Gastroesophageal sphincter (tissue), 4 donors: ENCODE measurements at regions not wholly inside any gene's neighbourhood (a gene's known extent, or its start where the extent isn't known, plus 50 kb on each side); places are given as distances from the start of the nearest gene placed in this dataset.

ENCODE experiments used
- ATAC-seq: fragments of 150-250 bp; one replicate; pipeline ENCODE4 v1.9.1; 2016; ENCODE audit warnings: mild to moderate bottlenecking, moderate library complexity
- H3K27ac ChIP-seq, 4 donors: fragments of 200-600 bp; sonication (generic) in 3 of 4; 1 replicate in 3 of 4; 2 replicates in 1 of 4; pipeline ENCODE4 v1.5.1; 2016 to 2019
- H3K27me3 ChIP-seq: fragments of 200-600 bp; sonication (generic); one replicate; pipeline ENCODE4 v1.5.1; 2019
- H3K36me3 ChIP-seq, 2 donors: fragments of 200-600 bp; sonication (generic); one replicate each; pipeline ENCODE4 v1.5.1; 2019; ENCODE audit warnings: control low read depth in 1 of 2
- H3K4me1 ChIP-seq, 3 donors: fragments of 200-600 bp; sonication (generic); 1 replicate in 2 of 3; 2 replicates in 1 of 3; pipeline ENCODE4 v1.5.1; 2016 to 2019; ENCODE audit warnings: control low read depth in 2 of 3
- H3K4me3 ChIP-seq, 2 donors: fragments of 200-600 bp; sonication (generic); one replicate each; pipeline ENCODE4 v1.5.1; 2019; ENCODE audit warnings: mild to moderate bottlenecking in 1 of 2, moderate library complexity in 1 of 2
- H3K9me3 ChIP-seq, 3 donors: fragments of 200-600 bp; sonication (generic); one replicate each; pipeline ENCODE4 v1.5.1; 2017 to 2019; ENCODE audit warnings: control low read depth in 2 of 3
- EP300 ChIP-seq: sonication (generic); formaldehyde crosslinking; IDR thresholded peaks from one replicate; pipeline ENCODE4 v1.6.1; 2017; ENCODE audit warnings: antibody characterized with exemption, mild to moderate bottlenecking
- POLR2A ChIP-seq, 2 donors: fragments of 450-650 bp; IDR thresholded peaks; one replicate each; pipeline ENCODE4 v1.6.1; 2017; ENCODE audit warnings: antibody characterized with exemption in 2 of 2, mild to moderate bottlenecking in 2 of 2, moderate library complexity in 1 of 2
- POLR2AphosphoS5 ChIP-seq: sonication (generic); formaldehyde crosslinking; IDR thresholded peaks from one replicate; pipeline ENCODE4 v1.6.1; 2017; ENCODE audit warnings: antibody characterized with exemption
- WGBS, 2 donors: methylation state at CpG; one replicate each; pipeline ENCODE4 v1.1.5; 2018; ENCODE audit warnings: low coverage in 1 of 2; 5-methylcytosine and 5-hydroxymethylcytosine counted together
- TF ChIP-seq, protein P1 (sequence below), 4 experiments: fragments of 200-600 bp in 2 of 4; fragments of 450-650 bp in 2 of 4; sonication (generic) in 1 of 4; IDR thresholded peaks; one replicate each; pipeline ENCODE4 v1.5.1; 2017 to 2019; ENCODE audit warnings: antibody characterized with exemption in 4 of 4, mild to moderate bottlenecking in 2 of 4, moderate library complexity in 2 of 4

DNA sequence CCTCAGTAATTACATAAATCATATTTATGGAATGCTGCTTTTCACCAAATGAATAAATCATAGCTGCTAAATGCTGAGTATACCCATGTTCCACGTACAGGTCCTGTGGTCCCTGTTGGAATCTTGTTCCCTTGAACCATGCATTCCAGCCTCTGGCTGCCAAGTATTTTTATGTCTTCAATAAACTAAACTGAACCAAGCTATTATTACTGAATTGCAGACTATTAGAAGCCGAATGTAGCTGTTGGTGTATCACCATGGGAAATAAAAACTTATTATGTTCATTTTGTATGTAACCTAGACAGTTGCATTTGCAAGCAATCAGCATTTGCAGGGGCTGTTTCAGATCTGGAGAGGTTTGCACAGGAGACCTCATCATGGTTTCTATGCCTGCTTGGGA lies 362.4 kb downstream of the ADCYAP1 start:
- Histone ChIP-seq H3K4me3 (no peak overlapping the region), H3K27me3 (no peaks in the 10 kb centered on the region), H3K36me3 (no peaks in the 10 kb centered on the region), H3K27ac (no peak overlapping the region), H3K4me1 (no peaks in the 10 kb centered on the region), H3K9me3 (peaks cover 0 to 6% (median 0%) of the 10 kb centered on the region in 3 donors)
- no peak for ATAC-seq
- WGBS, 2 donors, result 62 to 68% methylated on average over 2 of the region's 2 CpGs
- TF ChIP-seq POLR2A (IDR thresholded peaks at IDR 0.05) (no peak), EP300 (no peak), POLR2AphosphoS5 (no peak)
- TF ChIP-seq, protein P1, sequence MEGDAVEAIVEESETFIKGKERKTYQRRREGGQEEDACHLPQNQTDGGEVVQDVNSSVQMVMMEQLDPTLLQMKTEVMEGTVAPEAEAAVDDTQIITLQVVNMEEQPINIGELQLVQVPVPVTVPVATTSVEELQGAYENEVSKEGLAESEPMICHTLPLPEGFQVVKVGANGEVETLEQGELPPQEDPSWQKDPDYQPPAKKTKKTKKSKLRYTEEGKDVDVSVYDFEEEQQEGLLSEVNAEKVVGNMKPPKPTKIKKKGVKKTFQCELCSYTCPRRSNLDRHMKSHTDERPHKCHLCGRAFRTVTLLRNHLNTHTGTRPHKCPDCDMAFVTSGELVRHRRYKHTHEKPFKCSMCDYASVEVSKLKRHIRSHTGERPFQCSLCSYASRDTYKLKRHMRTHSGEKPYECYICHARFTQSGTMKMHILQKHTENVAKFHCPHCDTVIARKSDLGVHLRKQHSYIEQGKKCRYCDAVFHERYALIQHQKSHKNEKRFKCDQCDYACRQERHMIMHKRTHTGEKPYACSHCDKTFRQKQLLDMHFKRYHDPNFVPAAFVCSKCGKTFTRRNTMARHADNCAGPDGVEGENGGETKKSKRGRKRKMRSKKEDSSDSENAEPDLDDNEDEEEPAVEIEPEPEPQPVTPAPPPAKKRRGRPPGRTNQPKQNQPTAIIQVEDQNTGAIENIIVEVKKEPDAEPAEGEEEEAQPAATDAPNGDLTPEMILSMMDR (IDR thresholded peaks at IDR 0.05), result no peak

DNA sequence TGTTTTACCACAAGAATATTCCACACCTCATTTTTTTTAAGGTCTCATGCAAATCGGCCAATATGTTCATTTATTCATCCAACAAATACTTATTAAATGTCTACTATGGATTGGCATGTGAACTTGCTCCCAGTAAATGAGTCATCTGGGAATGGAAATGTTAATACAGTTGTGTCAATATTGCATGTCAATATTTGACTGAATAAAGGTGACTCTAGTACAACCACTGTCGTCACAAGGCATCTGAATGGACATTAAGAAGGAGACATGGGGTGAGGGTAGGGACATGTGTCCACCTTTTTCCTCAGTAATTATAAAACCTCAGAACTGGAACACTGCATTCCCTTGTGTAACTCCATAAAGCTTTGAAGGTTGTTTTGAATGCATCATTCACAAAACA lies 365.4 kb downstream of the ADCYAP1 start:
- Histone ChIP-seq H3K27ac (no peak overlapping the region), H3K36me3 (no peaks in the 10 kb centered on the region), H3K27me3 (no peaks in the 10 kb centered on the region), H3K4me1 (no peaks in the 10 kb centered on the region), H3K4me3 (no peak overlapping the region), H3K9me3 (no peaks in the 10 kb centered on the region)
- TF ChIP-seq POLR2AphosphoS5 (no peak), POLR2A (IDR thresholded peaks at IDR 0.05) (no peak)
- TF ChIP-seq, protein P1 (IDR thresholded peaks at IDR 0.05), result no peak
- ATAC-seq, result no peak
- 70 to 75% methylated on average over 2 of the region's 2 CpGs for WGBS, 2 donors

DNA sequence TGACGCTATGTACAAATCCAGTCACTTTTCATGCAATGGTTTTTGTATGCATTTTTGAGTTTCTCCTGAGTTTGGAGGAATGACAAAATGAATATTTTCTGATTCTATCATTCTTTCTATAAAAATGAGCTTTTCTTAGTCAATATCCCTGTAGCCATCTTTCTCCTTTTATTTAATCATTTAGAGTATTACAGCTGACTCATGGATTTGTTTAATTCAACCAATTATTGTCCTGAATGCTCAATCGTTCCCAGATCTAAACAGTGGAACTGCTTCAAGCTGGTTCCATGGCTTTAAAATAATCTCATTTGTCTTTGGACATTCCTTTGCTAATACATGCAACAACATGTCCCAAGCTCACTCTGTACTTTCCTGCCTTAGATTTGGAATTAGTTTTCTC lies 368.8 kb downstream of the ADCYAP1 start:
- Histone ChIP-seq H3K27ac (no peak overlapping the region), H3K9me3 (no peaks in the 10 kb centered on the region), H3K4me1 (no peaks in the 10 kb centered on the region), H3K36me3 (no peaks in the 10 kb centered on the region), H3K27me3 (no peaks in the 10 kb centered on the region), H3K4me3 (no peak overlapping the region)
- ATAC-seq, result no peak
- TF ChIP-seq POLR2A (IDR thresholded peaks at IDR 0.05) (no peak), POLR2AphosphoS5 (no peak), EP300 (no peak)
- TF ChIP-seq, protein P1 (IDR thresholded peaks at IDR 0.05), result no peak
- 57 to 59% methylated on average over 2 of the region's 2 CpGs for WGBS, 2 donors

DNA sequence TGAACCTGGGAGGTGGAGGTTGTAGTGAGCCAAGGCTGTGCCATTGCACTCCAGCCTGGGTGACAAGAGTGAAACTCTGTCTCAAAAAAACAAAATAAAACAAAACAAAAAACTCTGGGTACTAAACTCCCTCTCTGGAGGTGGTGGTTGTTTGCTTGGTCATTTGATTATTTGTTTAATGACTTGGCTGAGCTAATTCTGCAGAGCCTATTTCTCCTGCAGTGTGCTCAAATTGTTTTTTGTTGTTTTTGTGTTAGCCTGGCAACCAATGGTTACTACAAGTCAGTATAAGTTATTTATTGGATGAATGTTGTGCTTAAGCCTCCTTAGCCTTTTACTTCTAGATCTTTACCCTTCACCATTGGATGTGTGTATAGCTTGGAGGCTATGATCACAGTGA lies 387.5 kb downstream of the ADCYAP1 start:
- TF ChIP-seq POLR2A (IDR thresholded peaks at IDR 0.05), result no peak
- TF ChIP-seq, protein P1 (IDR thresholded peaks at IDR 0.05), result no peak
- no peak for TF ChIP-seq POLR2AphosphoS5
- TF ChIP-seq EP300, result no peak
- Histone ChIP-seq H3K27ac (no peak overlapping the region), H3K27me3 (no peaks in the 10 kb centered on the region), H3K4me1 (no peaks in the 10 kb centered on the region), H3K9me3 (no peaks in the 10 kb centered on the region), H3K4me3 (no peak overlapping the region), H3K36me3 (no peaks in the 10 kb centered on the region)
- ATAC-seq, result no peak

DNA sequence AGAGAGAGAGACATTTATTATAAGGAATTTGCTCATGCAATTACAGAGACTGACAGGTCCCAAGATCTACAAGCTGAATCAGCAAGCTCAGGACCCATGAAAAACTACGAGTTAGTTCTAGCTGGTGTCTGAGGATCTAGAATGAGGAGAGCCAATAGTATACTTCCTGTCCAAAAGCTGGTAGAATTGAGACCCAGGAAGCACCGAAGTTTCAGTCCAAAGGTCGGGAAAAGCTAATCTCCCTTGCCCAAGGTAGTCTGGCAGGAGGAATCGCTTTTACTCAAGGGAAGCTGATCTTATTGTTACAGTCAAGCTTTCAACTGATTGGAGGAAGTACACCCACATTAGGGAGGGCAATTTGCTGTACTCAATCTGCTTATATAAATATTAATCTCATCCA lies 389.6 kb downstream of the ADCYAP1 start:
- no peaks in the 10 kb centered on the region for H3K36me3 ChIP-seq
- no peak overlapping the region for H3K4me3 ChIP-seq
- H3K4me1 ChIP-seq, result no peaks in the 10 kb centered on the region
- 58 to 66% methylated on average over 3 to 4 of the region's 4 CpGs for WGBS, 2 donors
- ATAC-seq, result no peak
- H3K9me3 ChIP-seq, result no peaks in the 10 kb centered on the region
- H3K27ac ChIP-seq, result no peak overlapping the region
- TF ChIP-seq POLR2AphosphoS5 (no peak), POLR2A (IDR thresholded peaks at IDR 0.05) (no peak), EP300 (no peak)
- TF ChIP-seq, protein P1 (IDR thresholded peaks at IDR 0.05), result no peak
- no peaks in the 10 kb centered on the region for H3K27me3 ChIP-seq
